Endothelial cell of umbilical vein (primary cell): ENCODE measurements at regions not wholly inside any gene's neighbourhood (a gene's known extent, or its start where the extent isn't known, plus 50 kb on each side); places are given as distances from the start of the nearest gene placed in this dataset.

Source experiments
- EZH2 ChIP-seq: IDR thresholded peaks from 2 replicates; pipeline ENCODE4 v1.6.1; 2012; ENCODE audit warnings: borderline replicate concordance, low read depth, mild to moderate bottlenecking, moderate library complexity, low read length, inconsistent platforms; ENCODE audit not compliant: severe bottlenecking
- POLR2A ChIP-seq: IDR thresholded peaks from 2 replicates; pipeline ENCODE4 v1.6.1; 2012; ENCODE audit warnings: low read depth, mild to moderate bottlenecking, control low read depth, low read length
- TF ChIP-seq, protein P1 (sequence below), 2 donors: IDR thresholded peaks; 1 replicate in 1 of 2; 2 replicates in 1 of 2; pipeline ENCODE4 v1.5.1; 2011; ENCODE audit warnings: low read length in 2 of 2, mild to moderate bottlenecking in 2 of 2, moderate library complexity in 2 of 2, control low read depth in 1 of 2, inconsistent platforms in 1 of 2, low read depth in 1 of 2; ENCODE audit not compliant: insufficient read depth in 1 of 2; ENCODE audit errors: extremely low read depth in 1 of 2
- TF ChIP-seq, protein P2 (sequence below): IDR thresholded peaks from 2 replicates; pipeline ENCODE4 v1.6.1; 2011; ENCODE audit not compliant: insufficient read depth, insufficient read length

- TF ChIP-seq, protein P1, sequence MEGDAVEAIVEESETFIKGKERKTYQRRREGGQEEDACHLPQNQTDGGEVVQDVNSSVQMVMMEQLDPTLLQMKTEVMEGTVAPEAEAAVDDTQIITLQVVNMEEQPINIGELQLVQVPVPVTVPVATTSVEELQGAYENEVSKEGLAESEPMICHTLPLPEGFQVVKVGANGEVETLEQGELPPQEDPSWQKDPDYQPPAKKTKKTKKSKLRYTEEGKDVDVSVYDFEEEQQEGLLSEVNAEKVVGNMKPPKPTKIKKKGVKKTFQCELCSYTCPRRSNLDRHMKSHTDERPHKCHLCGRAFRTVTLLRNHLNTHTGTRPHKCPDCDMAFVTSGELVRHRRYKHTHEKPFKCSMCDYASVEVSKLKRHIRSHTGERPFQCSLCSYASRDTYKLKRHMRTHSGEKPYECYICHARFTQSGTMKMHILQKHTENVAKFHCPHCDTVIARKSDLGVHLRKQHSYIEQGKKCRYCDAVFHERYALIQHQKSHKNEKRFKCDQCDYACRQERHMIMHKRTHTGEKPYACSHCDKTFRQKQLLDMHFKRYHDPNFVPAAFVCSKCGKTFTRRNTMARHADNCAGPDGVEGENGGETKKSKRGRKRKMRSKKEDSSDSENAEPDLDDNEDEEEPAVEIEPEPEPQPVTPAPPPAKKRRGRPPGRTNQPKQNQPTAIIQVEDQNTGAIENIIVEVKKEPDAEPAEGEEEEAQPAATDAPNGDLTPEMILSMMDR (IDR thresholded peaks at IDR 0.05; ENCODE audit: extremely low read depth in 1 of 2, insufficient read depth in 1 of 2, low read depth in 1 of 2, low read length in 2 of 2): no peak
- TF ChIP-seq, protein P2, sequence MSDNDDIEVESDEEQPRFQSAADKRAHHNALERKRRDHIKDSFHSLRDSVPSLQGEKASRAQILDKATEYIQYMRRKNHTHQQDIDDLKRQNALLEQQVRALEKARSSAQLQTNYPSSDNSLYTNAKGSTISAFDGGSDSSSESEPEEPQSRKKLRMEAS: no peak
- no peak for TF ChIP-seq POLR2A
- TF ChIP-seq EZH2: no peak
Measured at GRCh38 chr15:26232691-26233090, 369.6 kb upstream of the ATP10A start.
